OCI-LY1 (cell line): ENCODE measurements at regions not wholly inside any gene's neighbourhood (a gene's known extent, or its start where the extent isn't known, plus 50 kb on each side); places are given as distances from the start of the nearest gene placed in this dataset.
"Not testable (repeated sequence)": the region's sequence is repeated elsewhere in the genome, so short reads cannot be mapped to it uniquely, and the experiment has no call there.

ENCODE experiments used
- CTCF ChIP-seq: fragments of 200-600 bp; sonication (generic), shearing (Covaris generic); IDR thresholded peaks from 2 replicates; pipeline ENCODE4 v1.5.1; 2017; ENCODE audit warnings: mild to moderate bottlenecking, antibody characterized with exemption, low read length, moderate library complexity, mixed read lengths
- EZH2 ChIP-seq: fragments of 200-600 bp; sonication (generic), shearing (Covaris generic); IDR thresholded peaks from 2 replicates; pipeline ENCODE4 v1.8.0; 2017; ENCODE audit warnings: borderline replicate concordance, mixed run types, mild to moderate bottlenecking, antibody characterized with exemption, low read length, moderate library complexity, mixed read lengths

GRCh38 chr21:6530655-6531054 lies 3990.7 kb upstream of the TPTE start:
- not testable (repeated sequence) for TF ChIP-seq CTCF, EZH2
